ENCODE measurements at regions not wholly inside any gene's neighbourhood (a gene's known extent, or its start where the extent isn't known, plus 50 kb on each side); places are given as distances from the start of the nearest gene placed in this dataset.

GRCh38 chr4:147222906-147223305, 258.0 kb upstream of the EDNRA start:
- TF ChIP-seq CTCF (IDR thresholded peaks at IDR 0.05) = no peak
- TF ChIP-seq EP300 (IDR thresholded peaks at IDR 0.05) = no peak
- no peak for TF ChIP-seq POLR2A (IDR thresholded peaks at IDR 0.05)
- no peak for TF ChIP-seq POLR2AphosphoS5 (IDR thresholded peaks at IDR 0.05)
